HEK293 (cell line): ENCODE measurements at regions not wholly inside any gene's neighbourhood (a gene's known extent, or its start where the extent isn't known, plus 50 kb on each side); places are given as distances from the start of the nearest gene placed in this dataset.

Experiments
- ZNF184 ChIP-seq: fragments of 450-650 bp; IDR thresholded peaks from 2 replicates; pipeline ENCODE4 v1.5.1; 2018; ENCODE audit warnings: missing biosample characterization, mild to moderate bottlenecking, missing genetic modification characterization
- ZNF23 ChIP-seq: fragments of 450-650 bp; formaldehyde crosslinking; IDR thresholded peaks from 2 replicates; pipeline ENCODE4 v1.5.1; 2016; ENCODE audit warnings: missing biosample characterization, missing genetic modification characterization, borderline replicate concordance
- ZNF558 ChIP-seq: fragments of 450-650 bp; formaldehyde crosslinking; IDR thresholded peaks from 2 replicates; pipeline ENCODE4 v1.5.1; 2016; ENCODE audit warnings: missing biosample characterization, missing genetic modification characterization
- ZNF785 ChIP-seq: fragments of 450-650 bp; formaldehyde crosslinking; IDR thresholded peaks from 2 replicates; pipeline ENCODE4 v1.5.1; 2016; ENCODE audit warnings: missing biosample characterization, missing genetic modification characterization
- TF ChIP-seq, protein P1 (sequence below): fragments of 450-650 bp; formaldehyde crosslinking; IDR thresholded peaks from 2 replicates; pipeline ENCODE4 v1.5.1; 2016; ENCODE audit warnings: missing biosample characterization, missing genetic modification characterization

DNA sequence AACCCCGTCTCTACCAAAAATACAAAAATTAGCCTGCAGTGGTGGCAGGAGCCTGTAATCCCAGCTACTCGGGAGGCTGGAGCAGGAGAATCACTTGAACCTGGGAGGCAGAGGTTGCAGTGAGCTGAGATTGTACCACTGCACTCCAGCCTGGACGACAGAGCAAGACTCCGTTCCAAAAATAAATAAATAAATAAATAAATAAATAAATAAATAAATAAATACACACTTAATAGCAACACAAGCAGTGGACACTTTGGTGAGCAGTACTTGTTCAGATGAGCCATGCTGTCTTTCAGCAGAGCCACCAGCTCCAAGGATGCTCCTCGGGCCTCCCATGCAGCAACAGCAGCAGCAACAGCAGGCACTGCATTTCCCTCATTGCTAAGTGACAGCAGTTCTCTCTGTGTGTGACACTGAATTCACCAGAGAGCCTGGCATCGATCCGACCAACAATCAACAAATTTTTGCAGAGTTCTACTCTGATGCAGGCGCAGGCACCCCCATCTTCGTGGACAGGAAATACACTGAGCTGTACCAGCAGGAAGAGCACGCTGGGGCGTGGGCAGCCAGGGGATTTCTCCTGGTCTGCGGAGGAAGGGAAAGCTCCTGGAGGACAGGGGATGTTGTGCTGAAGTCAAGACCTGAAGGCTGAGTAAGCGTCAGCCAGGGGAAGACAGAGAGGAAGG is 54.0 kb upstream of the SNX9 start:
- 0 out of 2 replicates have a peak, but pooled peaks have one; percentile 56 for TF ChIP-seq ZNF558 (tag by site-specific recombination)
- TF ChIP-seq, protein P1, sequence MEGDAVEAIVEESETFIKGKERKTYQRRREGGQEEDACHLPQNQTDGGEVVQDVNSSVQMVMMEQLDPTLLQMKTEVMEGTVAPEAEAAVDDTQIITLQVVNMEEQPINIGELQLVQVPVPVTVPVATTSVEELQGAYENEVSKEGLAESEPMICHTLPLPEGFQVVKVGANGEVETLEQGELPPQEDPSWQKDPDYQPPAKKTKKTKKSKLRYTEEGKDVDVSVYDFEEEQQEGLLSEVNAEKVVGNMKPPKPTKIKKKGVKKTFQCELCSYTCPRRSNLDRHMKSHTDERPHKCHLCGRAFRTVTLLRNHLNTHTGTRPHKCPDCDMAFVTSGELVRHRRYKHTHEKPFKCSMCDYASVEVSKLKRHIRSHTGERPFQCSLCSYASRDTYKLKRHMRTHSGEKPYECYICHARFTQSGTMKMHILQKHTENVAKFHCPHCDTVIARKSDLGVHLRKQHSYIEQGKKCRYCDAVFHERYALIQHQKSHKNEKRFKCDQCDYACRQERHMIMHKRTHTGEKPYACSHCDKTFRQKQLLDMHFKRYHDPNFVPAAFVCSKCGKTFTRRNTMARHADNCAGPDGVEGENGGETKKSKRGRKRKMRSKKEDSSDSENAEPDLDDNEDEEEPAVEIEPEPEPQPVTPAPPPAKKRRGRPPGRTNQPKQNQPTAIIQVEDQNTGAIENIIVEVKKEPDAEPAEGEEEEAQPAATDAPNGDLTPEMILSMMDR (tag by site-specific recombination) = no peak
- TF ChIP-seq ZNF785 = no peak
- no peak for TF ChIP-seq ZNF23 (tag by site-specific recombination)
- TF ChIP-seq ZNF184 (tag by site-specific recombination) = no peak
